ENCODE measurements at regions not wholly inside any gene's neighbourhood (a gene's known extent, or its start where the extent isn't known, plus 50 kb on each side); places are given as distances from the start of the nearest gene placed in this dataset.

DNA sequence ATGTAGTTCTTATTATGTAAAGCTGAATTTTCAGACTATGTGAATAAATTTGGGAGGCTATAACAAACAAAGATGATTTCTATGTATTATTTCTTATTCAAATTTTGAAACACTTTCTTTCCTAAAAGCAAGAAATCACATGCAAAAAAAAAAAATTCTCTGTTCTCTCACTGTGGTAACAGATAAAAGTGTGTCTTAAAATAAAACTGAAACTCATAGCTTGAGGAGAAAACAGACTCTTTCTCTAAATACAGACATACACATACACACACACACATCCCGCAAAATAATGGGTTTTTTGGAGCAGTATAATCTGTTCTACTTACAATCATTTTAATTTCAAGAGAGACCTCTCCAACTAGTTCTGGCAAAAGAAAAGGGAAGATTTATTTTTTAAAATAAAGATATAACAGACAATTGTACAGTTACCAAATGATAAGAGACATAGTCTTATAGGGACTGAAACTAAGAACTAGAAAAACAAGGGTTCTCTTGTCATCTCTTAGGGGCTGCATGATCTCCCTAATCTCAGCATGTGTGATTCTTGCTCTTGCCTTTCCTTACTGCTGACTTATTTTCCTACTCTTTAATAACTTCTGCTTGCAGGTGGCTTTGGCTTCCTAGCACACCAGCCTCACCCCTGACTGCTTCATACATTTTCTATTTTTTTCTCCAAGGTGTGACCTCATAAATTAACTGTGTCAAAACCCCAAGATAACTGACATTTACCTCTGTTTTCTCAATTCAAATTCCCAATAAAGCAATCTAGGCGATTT lies 483.5 kb upstream of the POT1 start:
- no peak for DNase-seq (ENCODE audit: low read depth in 2 of 2)
- H3K9me3 ChIP-seq (ENCODE audit: control insufficient read depth, insufficient read depth, low read depth, low read length): no peaks in the 10 kb centered on the region
- H3K27ac ChIP-seq (ENCODE audit: insufficient read depth, low read length): no peak overlapping the region
- H4K20me1 ChIP-seq (ENCODE audit: control insufficient read depth, extremely low read depth, insufficient read depth, low read length): no peaks in the 10 kb centered on the region
- no peak overlapping the region for H2AFZ ChIP-seq (ENCODE audit: low read length)
- H3K4me3 ChIP-seq (replicated peaks in 1 of 4; ENCODE audit: control extremely low read depth in 1 of 4, insufficient read depth in 1 of 4, low read depth in 3 of 4, low read length in 4 of 4): no peak overlapping the region
- no peaks in the 10 kb centered on the region for H3K36me3 ChIP-seq (ENCODE audit: control insufficient read depth, insufficient read depth, low read length)
- H3K27me3 ChIP-seq (ENCODE audit: control insufficient read depth, insufficient read depth, low read length): no peaks in the 10 kb centered on the region
- H3K79me2 ChIP-seq (ENCODE audit: control insufficient read depth, insufficient read depth, low read length): no peaks in the 10 kb centered on the region
- no peak overlapping the region for H3K4me2 ChIP-seq (ENCODE audit: extremely low read depth, insufficient read depth, low read length)
- H3K9ac ChIP-seq (ENCODE audit: insufficient read depth, low read length): no peak overlapping the region
- TF ChIP-seq CTCF (conservative IDR thresholded peaks at IDR 0.05 in 1 of 2, IDR thresholded peaks at IDR 0.05 in 1 of 2; ENCODE audit: low read depth in 1 of 2, low read length in 2 of 2) (no peak), EZH2 (IDR thresholded peaks at IDR 0.05; ENCODE audit: low read length, missing control alignments) (no peak)
- H3K4me1 ChIP-seq (ENCODE audit: control insufficient read depth, extremely low read depth, insufficient read depth, low read length): no peaks in the 10 kb centered on the region

- no peaks in the 10 kb centered on the region for H3K4me1 ChIP-seq (ENCODE audit: control insufficient read depth, extremely low read depth, insufficient read depth, low read length)
- no peaks in the 10 kb centered on the region for H3K27me3 ChIP-seq (ENCODE audit: control insufficient read depth, insufficient read depth, low read length)
- H3K4me2 ChIP-seq (ENCODE audit: extremely low read depth, insufficient read depth, low read length): no peak overlapping the region
- H3K9me3 ChIP-seq (ENCODE audit: control insufficient read depth, insufficient read depth, low read depth, low read length): no peaks in the 10 kb centered on the region
- H3K27ac ChIP-seq (ENCODE audit: insufficient read depth, low read length): no peak overlapping the region
- H3K36me3 ChIP-seq (ENCODE audit: control insufficient read depth, insufficient read depth, low read length): no peaks in the 10 kb centered on the region
- no peaks in the 10 kb centered on the region for H4K20me1 ChIP-seq (ENCODE audit: control insufficient read depth, extremely low read depth, insufficient read depth, low read length)
- no peaks in the 10 kb centered on the region for H3K79me2 ChIP-seq (ENCODE audit: control insufficient read depth, insufficient read depth, low read length)
- no peak overlapping the region for H3K4me3 ChIP-seq (replicated peaks in 1 of 4; ENCODE audit: control extremely low read depth in 1 of 4, insufficient read depth in 1 of 4, low read depth in 3 of 4, low read length in 4 of 4)
- H2AFZ ChIP-seq (ENCODE audit: low read length): no peak overlapping the region
- no peak for DNase-seq (ENCODE audit: low read depth in 2 of 2)
- H3K9ac ChIP-seq (ENCODE audit: insufficient read depth, low read length): no peak overlapping the region
- TF ChIP-seq CTCF (conservative IDR thresholded peaks at IDR 0.05 in 1 of 2, IDR thresholded peaks at IDR 0.05 in 1 of 2; ENCODE audit: low read depth in 1 of 2, low read length in 2 of 2): no peak
- TF ChIP-seq EZH2 (IDR thresholded peaks at IDR 0.05; ENCODE audit: low read length, missing control alignments): no peak
Observed at GRCh38 chr7:125409921-125410320, 480.3 kb upstream of the POT1 start.

DNA sequence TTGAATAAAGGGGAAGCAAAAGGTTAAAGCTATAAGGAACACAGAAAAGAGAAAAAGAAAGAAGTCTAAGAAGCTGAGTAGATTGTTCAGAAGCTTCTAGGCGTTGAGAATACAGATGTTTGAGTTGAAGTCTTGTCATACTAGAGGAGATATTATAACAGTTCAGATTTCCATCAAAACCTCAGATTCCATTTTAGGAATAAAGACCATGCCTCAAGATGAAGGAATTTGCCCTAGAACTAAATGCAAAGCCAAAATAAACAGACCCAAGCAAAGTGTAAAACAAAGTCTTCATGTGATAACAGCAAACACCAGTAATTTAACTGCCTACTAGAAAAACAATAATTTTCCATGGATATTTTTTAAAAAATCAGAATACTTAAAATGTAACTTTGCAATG lies 476.5 kb upstream of the POT1 start:
- H3K9me3 ChIP-seq (ENCODE audit: control insufficient read depth, insufficient read depth, low read depth, low read length): no peaks in the 10 kb centered on the region
- no peak overlapping the region for H3K4me3 ChIP-seq (replicated peaks in 1 of 4; ENCODE audit: control extremely low read depth in 1 of 4, insufficient read depth in 1 of 4, low read depth in 3 of 4, low read length in 4 of 4)
- no peak overlapping the region for H3K9ac ChIP-seq (ENCODE audit: insufficient read depth, low read length)
- DNase-seq (ENCODE audit: low read depth in 2 of 2): peak in 1 of 2 donors; percentile 8
- H3K27me3 ChIP-seq (ENCODE audit: control insufficient read depth, insufficient read depth, low read length): no peaks in the 10 kb centered on the region
- TF ChIP-seq CTCF (conservative IDR thresholded peaks at IDR 0.05 in 1 of 2, IDR thresholded peaks at IDR 0.05 in 1 of 2; ENCODE audit: low read depth in 1 of 2, low read length in 2 of 2) (no peak), EZH2 (IDR thresholded peaks at IDR 0.05; ENCODE audit: low read length, missing control alignments) (no peak)
- no peaks in the 10 kb centered on the region for H4K20me1 ChIP-seq (ENCODE audit: control insufficient read depth, extremely low read depth, insufficient read depth, low read length)
- no peaks in the 10 kb centered on the region for H3K4me1 ChIP-seq (ENCODE audit: control insufficient read depth, extremely low read depth, insufficient read depth, low read length)
- H3K36me3 ChIP-seq (ENCODE audit: control insufficient read depth, insufficient read depth, low read length): no peaks in the 10 kb centered on the region
- no peak overlapping the region for H3K27ac ChIP-seq (ENCODE audit: insufficient read depth, low read length)
- no peak overlapping the region for H3K4me2 ChIP-seq (ENCODE audit: extremely low read depth, insufficient read depth, low read length)
- H3K79me2 ChIP-seq (ENCODE audit: control insufficient read depth, insufficient read depth, low read length): no peaks in the 10 kb centered on the region
- H2AFZ ChIP-seq (ENCODE audit: low read length): no peak overlapping the region

All from fibroblast of lung (primary cell).